ENCODE measurements at regions not wholly inside any gene's neighbourhood (a gene's known extent, or its start where the extent isn't known, plus 50 kb on each side); places are given as distances from the start of the nearest gene placed in this dataset.

DNA sequence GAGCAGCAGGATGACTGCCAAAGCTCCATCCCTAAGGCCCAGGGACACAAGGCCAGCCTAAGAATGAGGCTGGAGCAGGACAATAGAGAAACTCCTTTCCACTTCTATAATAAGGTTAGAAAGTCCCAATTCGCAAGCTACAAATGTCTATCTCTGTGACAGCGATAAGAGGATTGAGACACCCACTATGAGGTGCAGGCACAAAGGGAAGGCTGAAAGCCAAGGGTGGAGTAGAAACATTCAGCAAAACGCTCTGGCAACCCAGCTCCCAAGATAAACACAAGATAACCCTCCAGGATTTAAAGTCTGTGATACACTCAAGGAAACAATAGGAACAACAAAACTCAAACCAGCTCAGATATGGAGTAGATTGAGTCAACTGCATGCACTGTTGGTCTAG is 418.0 kb upstream of the UBE2E3 start:
- Histone ChIP-seq H2BK12ac (ENCODE audit: low read length) (no peak overlapping the region), H3K9ac (ENCODE audit: low read depth, low read length, poor library complexity) (no peak overlapping the region), H3K23ac (ENCODE audit: low read depth, low read length, poor library complexity) (no peak overlapping the region), H3K27ac (replicated peaks; ENCODE audit: low read length) (no peak overlapping the region), H3K4me1 (ENCODE audit: control insufficient read depth in 2 of 2, insufficient read depth in 1 of 2, low read depth in 1 of 2, low read length in 2 of 2) (no peaks in the 10 kb centered on the region), H3K14ac (ENCODE audit: low read length) (no peak overlapping the region), H2AK5ac (ENCODE audit: low read depth, low read length) (no peak overlapping the region), H4K8ac (ENCODE audit: low read depth, low read length) (no peak overlapping the region), H4K91ac (ENCODE audit: low read depth, low read length, poor library complexity) (no peak overlapping the region), H3K18ac (ENCODE audit: low read length) (no peak overlapping the region), H3K4ac (ENCODE audit: low read length) (no peak overlapping the region), H3K79me1 (ENCODE audit: low read depth, low read length) (no peaks in the 10 kb centered on the region), H3K9me3 (replicated peaks in 1 of 2; ENCODE audit: control insufficient read depth in 2 of 2, insufficient read depth in 1 of 2, low read depth in 1 of 2, low read length in 2 of 2) (peaks cover 0 to 3% of the 10 kb centered on the region in 2 donors), H3K4me3 (ENCODE audit: low read length in 2 of 2) (no peak overlapping the region), H2BK5ac (ENCODE audit: low read length) (no peak overlapping the region), H2BK120ac (ENCODE audit: low read depth, low read length) (no peak overlapping the region), H3K27me3 (ENCODE audit: control insufficient read depth in 3 of 3, insufficient read depth in 3 of 3, low read depth in 1 of 3, low read length in 3 of 3) (no peaks in the 10 kb centered on the region), H2BK15ac (ENCODE audit: low read length) (no peak overlapping the region), H3K36me3 (replicated peaks in 1 of 2; ENCODE audit: control insufficient read depth in 2 of 2, insufficient read depth in 2 of 2, low read length in 2 of 2) (no peaks in the 10 kb centered on the region), H3K4me2 (ENCODE audit: insufficient read depth, low read length, poor library complexity, severe bottlenecking) (no peak overlapping the region), H2AFZ (ENCODE audit: low read length) (peak overlapping the region; percentile 68)
- no CpG with 5 or more reads among the region's 3 CpGs for WGBS, 2 donors (ENCODE audit: extremely low coverage in 2 of 2, insufficient read length in 2 of 2, insufficient replicate concordance in 1 of 2)
- DNase-seq (ENCODE audit: low spot score), result no peak

DNA sequence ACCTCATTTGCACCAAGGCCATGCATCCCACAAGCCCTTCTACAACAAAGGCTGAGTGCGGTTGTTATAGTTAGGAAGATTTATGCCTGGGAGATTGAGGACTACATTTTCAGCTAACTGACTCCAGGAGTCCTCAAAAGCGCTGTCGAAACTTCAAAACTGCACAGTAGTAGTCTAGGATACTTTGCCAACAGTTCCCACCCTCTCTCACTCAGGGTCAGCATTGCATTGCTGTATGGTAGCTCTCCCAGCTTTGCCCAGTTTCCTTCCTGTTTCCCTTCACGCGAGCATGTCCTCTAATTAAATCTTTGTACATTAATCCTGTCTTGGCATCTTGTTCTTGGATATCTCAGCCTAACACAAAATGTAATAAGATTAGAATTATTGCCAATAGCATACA is 420.6 kb upstream of the UBE2E3 start:
- Histone ChIP-seq H2BK120ac (ENCODE audit: low read depth, low read length) (no peak overlapping the region), H2AK5ac (ENCODE audit: low read depth, low read length) (no peak overlapping the region), H2BK15ac (ENCODE audit: low read length) (no peak overlapping the region), H3K23ac (ENCODE audit: low read depth, low read length, poor library complexity) (no peak overlapping the region), H3K9ac (ENCODE audit: low read depth, low read length, poor library complexity) (no peak overlapping the region), H4K8ac (ENCODE audit: low read depth, low read length) (no peak overlapping the region), H2BK12ac (ENCODE audit: low read length) (no peak overlapping the region), H3K4me3 (ENCODE audit: low read length in 2 of 2) (no peak overlapping the region), H2AFZ (ENCODE audit: low read length) (peak overlapping the region; percentile 66), H3K79me1 (ENCODE audit: low read depth, low read length) (no peaks in the 10 kb centered on the region), H3K36me3 (replicated peaks in 1 of 2; ENCODE audit: control insufficient read depth in 2 of 2, insufficient read depth in 2 of 2, low read length in 2 of 2) (no peaks in the 10 kb centered on the region), H3K9me3 (replicated peaks in 1 of 2; ENCODE audit: control insufficient read depth in 2 of 2, insufficient read depth in 1 of 2, low read depth in 1 of 2, low read length in 2 of 2) (peaks cover 1 to 6% of the 10 kb centered on the region in 2 donors), H4K91ac (ENCODE audit: low read depth, low read length, poor library complexity) (no peak overlapping the region), H3K4me2 (ENCODE audit: insufficient read depth, low read length, poor library complexity, severe bottlenecking) (no peak overlapping the region), H3K4ac (ENCODE audit: low read length) (no peak overlapping the region), H3K27me3 (ENCODE audit: control insufficient read depth in 3 of 3, insufficient read depth in 3 of 3, low read depth in 1 of 3, low read length in 3 of 3) (no peaks in the 10 kb centered on the region), H3K27ac (replicated peaks; ENCODE audit: low read length) (no peak overlapping the region), H3K4me1 (ENCODE audit: control insufficient read depth in 2 of 2, insufficient read depth in 1 of 2, low read depth in 1 of 2, low read length in 2 of 2) (no peaks in the 10 kb centered on the region), H3K18ac (ENCODE audit: low read length) (no peak overlapping the region), H2BK5ac (ENCODE audit: low read length) (no peak overlapping the region), H3K14ac (ENCODE audit: low read length) (no peak overlapping the region)
- DNase-seq (ENCODE audit: low spot score), result no peak
- WGBS, 2 donors (ENCODE audit: extremely low coverage in 2 of 2, insufficient read length in 2 of 2, insufficient replicate concordance in 1 of 2), result no CpG with 5 or more reads among the region's 5 CpGs

DNA sequence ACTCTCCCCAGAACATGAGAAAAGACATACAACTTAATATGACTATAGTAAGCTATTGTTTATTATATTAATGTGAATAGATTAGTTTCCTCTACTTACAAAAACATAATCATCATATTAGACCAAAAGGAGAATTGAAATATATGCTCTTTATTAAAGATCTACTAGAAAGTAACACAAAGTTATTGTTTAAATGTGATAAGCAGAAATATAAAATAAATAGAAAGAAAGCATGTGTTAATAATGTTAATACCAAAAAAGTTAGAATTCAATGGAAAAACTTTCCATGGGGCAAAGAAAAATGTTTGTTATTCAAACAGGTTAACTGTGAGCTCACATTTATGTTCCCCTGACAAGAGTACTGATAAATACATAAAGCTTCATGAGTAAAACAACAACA is 421.4 kb upstream of the UBE2E3 start:
- Histone ChIP-seq H3K79me1 (ENCODE audit: low read depth, low read length) (no peaks in the 10 kb centered on the region), H3K36me3 (replicated peaks in 1 of 2; ENCODE audit: control insufficient read depth in 2 of 2, insufficient read depth in 2 of 2, low read length in 2 of 2) (no peaks in the 10 kb centered on the region), H3K18ac (ENCODE audit: low read length) (no peak overlapping the region), H4K8ac (ENCODE audit: low read depth, low read length) (no peak overlapping the region), H3K4me2 (ENCODE audit: insufficient read depth, low read length, poor library complexity, severe bottlenecking) (no peak overlapping the region), H3K27ac (replicated peaks; ENCODE audit: low read length) (no peak overlapping the region), H3K4me1 (ENCODE audit: control insufficient read depth in 2 of 2, insufficient read depth in 1 of 2, low read depth in 1 of 2, low read length in 2 of 2) (no peaks in the 10 kb centered on the region), H2BK5ac (ENCODE audit: low read length) (no peak overlapping the region), H3K27me3 (ENCODE audit: control insufficient read depth in 3 of 3, insufficient read depth in 3 of 3, low read depth in 1 of 3, low read length in 3 of 3) (no peaks in the 10 kb centered on the region), H3K14ac (ENCODE audit: low read length) (no peak overlapping the region), H3K9ac (ENCODE audit: low read depth, low read length, poor library complexity) (no peak overlapping the region), H2BK120ac (ENCODE audit: low read depth, low read length) (no peak overlapping the region), H3K23ac (ENCODE audit: low read depth, low read length, poor library complexity) (no peak overlapping the region), H4K91ac (ENCODE audit: low read depth, low read length, poor library complexity) (no peak overlapping the region), H3K4me3 (ENCODE audit: low read length in 2 of 2) (no peak overlapping the region), H3K9me3 (replicated peaks in 1 of 2; ENCODE audit: control insufficient read depth in 2 of 2, insufficient read depth in 1 of 2, low read depth in 1 of 2, low read length in 2 of 2) (peaks cover 1 to 6% of the 10 kb centered on the region in 2 donors), H2BK12ac (ENCODE audit: low read length) (no peak overlapping the region), H2AK5ac (ENCODE audit: low read depth, low read length) (no peak overlapping the region), H2AFZ (ENCODE audit: low read length) (no peak overlapping the region), H2BK15ac (ENCODE audit: low read length) (no peak overlapping the region), H3K4ac (ENCODE audit: low read length) (no peak overlapping the region)
- no peak for DNase-seq (ENCODE audit: low spot score)

DNA sequence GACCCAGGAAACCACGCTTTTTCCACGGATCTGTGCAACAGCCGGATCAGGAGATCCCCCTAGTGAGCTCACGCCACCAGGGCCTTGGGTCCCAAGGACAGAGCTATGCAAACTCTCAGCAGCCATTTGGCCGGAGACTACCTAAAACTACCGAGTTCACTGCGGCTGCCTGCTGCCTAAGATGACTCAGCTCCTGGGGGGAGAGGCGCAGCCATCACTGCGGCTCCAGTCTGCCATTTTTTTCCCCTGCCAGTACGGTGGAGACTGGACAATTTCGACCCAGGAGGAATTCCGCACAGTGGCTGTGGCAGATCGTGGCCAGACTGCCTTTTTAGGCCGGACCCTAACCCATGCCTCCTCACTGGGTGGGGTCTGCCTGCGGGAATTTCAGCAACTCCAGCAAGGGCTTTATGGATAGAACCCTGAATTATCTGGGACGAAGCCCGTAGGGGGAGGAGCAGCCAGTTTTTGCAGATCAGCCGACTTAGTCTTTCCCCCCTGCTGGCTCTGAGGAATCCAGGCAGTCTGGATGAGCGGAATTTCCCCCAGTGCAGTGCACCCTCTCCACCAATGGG is 424.9 kb upstream of the UBE2E3 start:
- Histone ChIP-seq H2BK5ac (ENCODE audit: low read length) (no peak overlapping the region), H3K14ac (ENCODE audit: low read length) (no peak overlapping the region), H4K8ac (ENCODE audit: low read depth, low read length) (no peak overlapping the region), H3K18ac (ENCODE audit: low read length) (peak overlapping the region; percentile 19), H3K27me3 (ENCODE audit: control insufficient read depth in 3 of 3, insufficient read depth in 3 of 3, low read depth in 1 of 3, low read length in 3 of 3) (no peaks in the 10 kb centered on the region), H2AFZ (ENCODE audit: low read length) (peak overlapping the region; percentile 7), H3K23ac (ENCODE audit: low read depth, low read length, poor library complexity) (no peak overlapping the region), H3K4me3 (ENCODE audit: low read length in 2 of 2) (no peak overlapping the region), H2BK12ac (ENCODE audit: low read length) (no peak overlapping the region), H3K4ac (ENCODE audit: low read length) (no peak overlapping the region), H3K36me3 (replicated peaks in 1 of 2; ENCODE audit: control insufficient read depth in 2 of 2, insufficient read depth in 2 of 2, low read length in 2 of 2) (no peaks in the 10 kb centered on the region), H4K91ac (ENCODE audit: low read depth, low read length, poor library complexity) (no peak overlapping the region), H3K27ac (replicated peaks; ENCODE audit: low read length) (no peak overlapping the region), H2BK15ac (ENCODE audit: low read length) (no peak overlapping the region), H2AK5ac (ENCODE audit: low read depth, low read length) (no peak overlapping the region), H3K4me1 (ENCODE audit: control insufficient read depth in 2 of 2, insufficient read depth in 1 of 2, low read depth in 1 of 2, low read length in 2 of 2) (no peaks in the 10 kb centered on the region), H3K9me3 (replicated peaks in 1 of 2; ENCODE audit: control insufficient read depth in 2 of 2, insufficient read depth in 1 of 2, low read depth in 1 of 2, low read length in 2 of 2) (peaks cover 1 to 4% of the 10 kb centered on the region in 2 donors), H3K4me2 (ENCODE audit: insufficient read depth, low read length, poor library complexity, severe bottlenecking) (no peak overlapping the region), H2BK120ac (ENCODE audit: low read depth, low read length) (no peak overlapping the region), H3K9ac (ENCODE audit: low read depth, low read length, poor library complexity) (no peak overlapping the region), H3K79me1 (ENCODE audit: low read depth, low read length) (no peaks in the 10 kb centered on the region)
- WGBS, 2 donors (ENCODE audit: extremely low coverage in 2 of 2, insufficient read length in 2 of 2, insufficient replicate concordance in 1 of 2), result no CpG with 5 or more reads among the region's 19 CpGs
- DNase-seq (ENCODE audit: low spot score), result no peak

Measured in neuronal stem cell (in vitro differentiated cells).